Liver (tissue), 8 donors: ENCODE measurements at regions not wholly inside any gene's neighbourhood (a gene's known extent, or its start where the extent isn't known, plus 50 kb on each side); places are given as distances from the start of the nearest gene placed in this dataset.
A peak's percentile ranks its signal among the peaks of the same experiment; 100 is the strongest.
"Not testable (repeated sequence)": the region's sequence is repeated elsewhere in the genome, so short reads cannot be mapped to it uniquely, and the experiment has no call there.

ENCODE experiments used
- DNase-seq: peaks from one replicate; pipeline ENCODE4 v3.0.0-alpha.2; 2017; ENCODE audit warnings: low spot score
- H3K27ac ChIP-seq, 2 donors: one replicate each; pipeline ENCODE4 v1.7.0; 2013; ENCODE audit warnings: inconsistent platforms in 2 of 2, low read length in 2 of 2, control low read depth in 1 of 2, low read depth in 1 of 2, mild to moderate bottlenecking in 1 of 2
- H3K27me3 ChIP-seq, 4 donors: one replicate each; pipeline versions ENCODE4 v1.6.1 to v1.7.0; 2013; ENCODE audit warnings: low read length in 3 of 4, inconsistent platforms in 1 of 4, mild to moderate bottlenecking in 1 of 4, moderate library complexity in 1 of 4; ENCODE audit not compliant: control insufficient read depth in 4 of 4, insufficient read depth in 4 of 4
- H3K36me3 ChIP-seq, 4 donors: one replicate each; pipeline versions ENCODE4 v1.6.1 to v1.7.0; 2013; ENCODE audit warnings: low read length in 3 of 4, mild to moderate bottlenecking in 3 of 4, low read depth in 1 of 4, moderate library complexity in 1 of 4; ENCODE audit not compliant: control insufficient read depth in 4 of 4, insufficient read depth in 3 of 4
- H3K4me1 ChIP-seq, 4 donors: one replicate each; pipeline versions ENCODE4 v1.6.1 to v1.7.0; 2013; ENCODE audit warnings: low read length in 3 of 4, mild to moderate bottlenecking in 3 of 4, moderate library complexity in 1 of 4; ENCODE audit not compliant: control insufficient read depth in 4 of 4, insufficient read depth in 4 of 4
- H3K4me3 ChIP-seq, 3 donors: one replicate each; pipeline versions ENCODE4 v1.6.1 to v1.7.0; 2013; ENCODE audit warnings: low read length in 3 of 3, control low read depth in 1 of 3, low read depth in 1 of 3, mild to moderate bottlenecking in 1 of 3
- H3K9ac ChIP-seq, 2 donors: one replicate each; pipeline ENCODE4 v1.7.0; 2013; ENCODE audit warnings: low read length in 2 of 2, mild to moderate bottlenecking in 2 of 2, moderate library complexity in 2 of 2, control low read depth in 1 of 2, low read depth in 1 of 2
- H3K9me3 ChIP-seq, 4 donors: one replicate each; pipeline versions ENCODE4 v1.6.1 to v1.7.0; 2013; ENCODE audit warnings: low read length in 3 of 4; ENCODE audit not compliant: control insufficient read depth in 4 of 4
- ATF3 ChIP-seq: IDR thresholded peaks from 2 replicates; pipeline ENCODE4 v1.6.1; 2016; ENCODE audit warnings: antibody characterized with exemption
- FOXA1 ChIP-seq: IDR thresholded peaks from 2 replicates; pipeline ENCODE4 v1.6.1; 2016; ENCODE audit warnings: antibody characterized with exemption
- FOXA2 ChIP-seq: IDR thresholded peaks from 2 replicates; pipeline ENCODE4 v1.6.1; 2016; ENCODE audit warnings: antibody characterized with exemption
- HNF4A ChIP-seq, 2 donors: conservative IDR thresholded peaks; 2 replicates each; pipeline ENCODE4 v1.6.1; 2016; ENCODE audit warnings: antibody characterized with exemption in 2 of 2, mild to moderate bottlenecking in 2 of 2
- HNF4G ChIP-seq: IDR thresholded peaks from 2 replicates; pipeline ENCODE4 v1.6.1; 2016; ENCODE audit warnings: antibody characterized with exemption
- NR2F2 ChIP-seq: IDR thresholded peaks from 2 replicates; pipeline ENCODE4 v1.6.1; 2016; ENCODE audit warnings: antibody characterized with exemption
- RAD21 ChIP-seq, 2 donors: IDR thresholded peaks; 2 replicates each; pipeline ENCODE4 v1.6.1; 2016; ENCODE audit warnings: antibody characterized with exemption in 2 of 2, mild to moderate bottlenecking in 2 of 2
- REST ChIP-seq: IDR thresholded peaks from 2 replicates; pipeline ENCODE4 v1.6.1; 2016; ENCODE audit warnings: antibody characterized with exemption, mild to moderate bottlenecking
- RXRA ChIP-seq, 2 donors: IDR thresholded peaks; 2 replicates each; pipeline ENCODE4 v1.6.1; 2017 to 2018; ENCODE audit warnings: antibody characterized with exemption in 2 of 2, mild to moderate bottlenecking in 1 of 2
- SP1 ChIP-seq: IDR thresholded peaks from 2 replicates; pipeline ENCODE4 v1.6.1; 2018; ENCODE audit warnings: antibody characterized with exemption, mild to moderate bottlenecking
- TAF1 ChIP-seq: conservative IDR thresholded peaks from 2 replicates; pipeline ENCODE4 v1.6.1; 2016; ENCODE audit warnings: antibody characterized with exemption, mild to moderate bottlenecking
- YY1 ChIP-seq: IDR thresholded peaks from 2 replicates; pipeline ENCODE4 v1.6.1; 2016; ENCODE audit warnings: antibody characterized with exemption, mild to moderate bottlenecking
- WGBS: extraction: QIAGEN DNeasy Blood & Tissue Kit; methylation state at CpG from one replicate; pipeline ENCODE4 v1.1.7; 2013; 5-methylcytosine and 5-hydroxymethylcytosine counted together
- TF ChIP-seq, protein P1 (sequence below): IDR thresholded peaks from 2 replicates; pipeline ENCODE4 v1.6.1; 2016; ENCODE audit warnings: antibody characterized with exemption
- TF ChIP-seq, protein P2 (sequence below): fragments of 150-350 bp; IDR thresholded peaks from 2 replicates; pipeline ENCODE4 v1.5.1; 2017; ENCODE audit warnings: improper control_type of control experiment, low read depth, low read length; ENCODE audit not compliant: missing input control
- donor health status: healthy.
- donor health status: healthy.
- donor health status: healthy.
- donor health status: healthy.
- donor health status: healthy.

GRCh38 chr1:234911787-234912186 lies 216.8 kb downstream of the TOMM20 start:
- H3K9me3 ChIP-seq: no peaks in the 10 kb centered on the region
- no peak for DNase-seq
- WGBS: 79% methylated on average over 8 of the region's 8 CpGs
- H3K9ac ChIP-seq: no peak overlapping the region
- no peaks in the 10 kb centered on the region for H3K27me3 ChIP-seq
- H3K27ac ChIP-seq: no peak overlapping the region
- no peak for TF ChIP-seq HNF4A (conservative IDR thresholded peaks at IDR 0.05)
- TF ChIP-seq TAF1: no peak
- TF ChIP-seq RAD21 (IDR thresholded peaks at IDR 0.05): peak in 1 of 2 donors; percentile 31
- H3K36me3 ChIP-seq: no peaks in the 10 kb centered on the region
- H3K4me3 ChIP-seq: no peak overlapping the region
- H3K4me1 ChIP-seq: peaks cover 15 to 20% (median 17%) of the 10 kb centered on the region in 4 donors

- H3K9me3 ChIP-seq, DNase-seq, H3K27me3 ChIP-seq, H3K4me3 ChIP-seq, H3K36me3 ChIP-seq, H3K27ac ChIP-seq, H3K9ac ChIP-seq: not testable (repeated sequence)
- 96% methylated on average over 5 of the region's 5 CpGs for WGBS
- peaks cover 11 to 23% (median 17%) of the 10 kb centered on the region in 4 donors for H3K4me1 ChIP-seq
Observed at GRCh38 chr1:234911136-234911535, 217.5 kb downstream of the TOMM20 start.

- no peaks in the 10 kb centered on the region for H3K9me3 ChIP-seq
- TF ChIP-seq FOXA2: no peak
- no peak for TF ChIP-seq HNF4A (conservative IDR thresholded peaks at IDR 0.05)
- no peak for TF ChIP-seq RAD21 (IDR thresholded peaks at IDR 0.05)
- no peak for TF ChIP-seq TAF1
- TF ChIP-seq FOXA1: no peak
- TF ChIP-seq SP1: no peak
- no peak for TF ChIP-seq HNF4G
- no peak for TF ChIP-seq ATF3
- TF ChIP-seq REST: no peak
- TF ChIP-seq YY1: no peak
- no peak for TF ChIP-seq NR2F2
- TF ChIP-seq RXRA (IDR thresholded peaks at IDR 0.05): no peak
- TF ChIP-seq, protein P1, sequence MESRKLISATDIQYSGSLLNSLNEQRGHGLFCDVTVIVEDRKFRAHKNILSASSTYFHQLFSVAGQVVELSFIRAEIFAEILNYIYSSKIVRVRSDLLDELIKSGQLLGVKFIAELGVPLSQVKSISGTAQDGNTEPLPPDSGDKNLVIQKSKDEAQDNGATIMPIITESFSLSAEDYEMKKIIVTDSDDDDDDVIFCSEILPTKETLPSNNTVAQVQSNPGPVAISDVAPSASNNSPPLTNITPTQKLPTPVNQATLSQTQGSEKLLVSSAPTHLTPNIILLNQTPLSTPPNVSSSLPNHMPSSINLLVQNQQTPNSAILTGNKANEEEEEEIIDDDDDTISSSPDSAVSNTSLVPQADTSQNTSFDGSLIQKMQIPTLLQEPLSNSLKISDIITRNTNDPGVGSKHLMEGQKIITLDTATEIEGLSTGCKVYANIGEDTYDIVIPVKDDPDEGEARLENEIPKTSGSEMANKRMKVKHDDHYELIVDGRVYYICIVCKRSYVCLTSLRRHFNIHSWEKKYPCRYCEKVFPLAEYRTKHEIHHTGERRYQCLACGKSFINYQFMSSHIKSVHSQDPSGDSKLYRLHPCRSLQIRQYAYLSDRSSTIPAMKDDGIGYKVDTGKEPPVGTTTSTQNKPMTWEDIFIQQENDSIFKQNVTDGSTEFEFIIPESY: no peak
- TF ChIP-seq, protein P2, sequence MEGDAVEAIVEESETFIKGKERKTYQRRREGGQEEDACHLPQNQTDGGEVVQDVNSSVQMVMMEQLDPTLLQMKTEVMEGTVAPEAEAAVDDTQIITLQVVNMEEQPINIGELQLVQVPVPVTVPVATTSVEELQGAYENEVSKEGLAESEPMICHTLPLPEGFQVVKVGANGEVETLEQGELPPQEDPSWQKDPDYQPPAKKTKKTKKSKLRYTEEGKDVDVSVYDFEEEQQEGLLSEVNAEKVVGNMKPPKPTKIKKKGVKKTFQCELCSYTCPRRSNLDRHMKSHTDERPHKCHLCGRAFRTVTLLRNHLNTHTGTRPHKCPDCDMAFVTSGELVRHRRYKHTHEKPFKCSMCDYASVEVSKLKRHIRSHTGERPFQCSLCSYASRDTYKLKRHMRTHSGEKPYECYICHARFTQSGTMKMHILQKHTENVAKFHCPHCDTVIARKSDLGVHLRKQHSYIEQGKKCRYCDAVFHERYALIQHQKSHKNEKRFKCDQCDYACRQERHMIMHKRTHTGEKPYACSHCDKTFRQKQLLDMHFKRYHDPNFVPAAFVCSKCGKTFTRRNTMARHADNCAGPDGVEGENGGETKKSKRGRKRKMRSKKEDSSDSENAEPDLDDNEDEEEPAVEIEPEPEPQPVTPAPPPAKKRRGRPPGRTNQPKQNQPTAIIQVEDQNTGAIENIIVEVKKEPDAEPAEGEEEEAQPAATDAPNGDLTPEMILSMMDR: no peak
- peaks cover 9 to 23% (median 17%) of the 10 kb centered on the region in 4 donors for H3K4me1 ChIP-seq
- no peak for DNase-seq
- H3K27ac ChIP-seq: no peak overlapping the region
- H3K9ac ChIP-seq: no peak overlapping the region
- WGBS: 100% methylated on average over 4 of the region's 4 CpGs
- H3K36me3 ChIP-seq: no peaks in the 10 kb centered on the region
- no peaks in the 10 kb centered on the region for H3K27me3 ChIP-seq
- H3K4me3 ChIP-seq: no peak overlapping the region
Observed at GRCh38 chr1:234909851-234910250, 218.8 kb downstream of the TOMM20 start.
